ENCODE measurements at regions not wholly inside any gene's neighbourhood (a gene's known extent, or its start where the extent isn't known, plus 50 kb on each side); places are given as distances from the start of the nearest gene placed in this dataset.
"Not testable (repeated sequence)": the region's sequence is repeated elsewhere in the genome, so short reads cannot be mapped to it uniquely, and the experiment has no call there.

GRCh38 chr1:121010141-121010540, 120.6 kb downstream of the PPIAL4A start:
- TF ChIP-seq SMC3 (IDR thresholded peaks at IDR 0.05; ENCODE audit: low read depth, low read length); TAF1 (IDR thresholded peaks at IDR 0.05; ENCODE audit: borderline replicate concordance, low read depth, low read length); JUND (IDR thresholded peaks at IDR 0.05); USF1 (IDR thresholded peaks at IDR 0.05; ENCODE audit: borderline replicate concordance, low read depth); MAX (IDR thresholded peaks at IDR 0.05; ENCODE audit: low read depth); CHD2 (IDR thresholded peaks at IDR 0.05; ENCODE audit: low read length, partially characterized antibody); TCF12 (IDR thresholded peaks at IDR 0.05); NRF1 (IDR thresholded peaks at IDR 0.05; ENCODE audit: low read depth, low read length); MXI1 (IDR thresholded peaks at IDR 0.05; ENCODE audit: low read depth, low read length); NFIC (IDR thresholded peaks at IDR 0.05; ENCODE audit: borderline replicate concordance); EP300 (IDR thresholded peaks at IDR 0.05; ENCODE audit: borderline replicate concordance in 1 of 2, low read depth in 1 of 2, low read length in 1 of 2): not testable (repeated sequence)
- TF ChIP-seq, protein P1, sequence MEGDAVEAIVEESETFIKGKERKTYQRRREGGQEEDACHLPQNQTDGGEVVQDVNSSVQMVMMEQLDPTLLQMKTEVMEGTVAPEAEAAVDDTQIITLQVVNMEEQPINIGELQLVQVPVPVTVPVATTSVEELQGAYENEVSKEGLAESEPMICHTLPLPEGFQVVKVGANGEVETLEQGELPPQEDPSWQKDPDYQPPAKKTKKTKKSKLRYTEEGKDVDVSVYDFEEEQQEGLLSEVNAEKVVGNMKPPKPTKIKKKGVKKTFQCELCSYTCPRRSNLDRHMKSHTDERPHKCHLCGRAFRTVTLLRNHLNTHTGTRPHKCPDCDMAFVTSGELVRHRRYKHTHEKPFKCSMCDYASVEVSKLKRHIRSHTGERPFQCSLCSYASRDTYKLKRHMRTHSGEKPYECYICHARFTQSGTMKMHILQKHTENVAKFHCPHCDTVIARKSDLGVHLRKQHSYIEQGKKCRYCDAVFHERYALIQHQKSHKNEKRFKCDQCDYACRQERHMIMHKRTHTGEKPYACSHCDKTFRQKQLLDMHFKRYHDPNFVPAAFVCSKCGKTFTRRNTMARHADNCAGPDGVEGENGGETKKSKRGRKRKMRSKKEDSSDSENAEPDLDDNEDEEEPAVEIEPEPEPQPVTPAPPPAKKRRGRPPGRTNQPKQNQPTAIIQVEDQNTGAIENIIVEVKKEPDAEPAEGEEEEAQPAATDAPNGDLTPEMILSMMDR (IDR thresholded peaks at IDR 0.05) = not testable (repeated sequence)

Data from SK-N-SH (cell line).